SKM-1 (cell line): ENCODE measurements at regions not wholly inside any gene's neighbourhood (a gene's known extent, or its start where the extent isn't known, plus 50 kb on each side); places are given as distances from the start of the nearest gene placed in this dataset.

ENCODE experiments used
- DNase-seq: peaks from one replicate; lab custom pipeline; 2025; ENCODE audit not compliant: unreplicated experiment; lab: John Stamatoyannopoulos, UW

DNA sequence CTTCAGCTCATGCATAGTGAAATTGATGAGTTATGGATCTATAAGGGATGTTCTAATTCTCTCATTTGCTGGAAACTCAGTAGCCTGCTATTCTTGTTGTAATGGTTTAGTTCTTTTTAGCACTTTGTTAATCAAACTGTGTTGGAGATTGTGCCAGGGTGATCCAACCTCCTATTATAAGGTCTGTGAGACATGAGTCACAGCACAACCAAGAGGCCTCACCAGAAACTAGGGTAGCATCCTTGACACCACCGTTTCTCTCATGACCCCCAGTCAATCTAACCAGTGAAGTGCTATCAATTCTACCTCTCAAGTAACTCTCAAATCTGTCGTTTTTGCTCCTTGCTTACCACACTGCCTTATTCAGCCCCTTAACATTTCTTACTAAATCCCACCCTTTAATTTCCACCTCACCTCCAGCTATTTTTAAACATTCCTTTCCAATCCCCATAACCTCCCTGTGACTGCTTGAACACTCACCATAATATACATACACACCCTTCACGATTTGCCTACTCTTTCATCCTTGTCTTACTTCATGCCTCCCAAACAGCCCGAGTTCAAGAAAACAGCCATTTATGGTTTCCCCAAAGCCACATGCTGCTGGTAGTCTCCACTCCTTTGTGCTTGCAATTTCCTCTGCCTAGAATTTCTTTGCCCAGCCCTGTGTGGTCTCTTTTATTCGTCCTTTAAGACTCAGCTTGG is 53.9 kb upstream of the NUDT4 start:
- DNase-seq: no peak

DNA sequence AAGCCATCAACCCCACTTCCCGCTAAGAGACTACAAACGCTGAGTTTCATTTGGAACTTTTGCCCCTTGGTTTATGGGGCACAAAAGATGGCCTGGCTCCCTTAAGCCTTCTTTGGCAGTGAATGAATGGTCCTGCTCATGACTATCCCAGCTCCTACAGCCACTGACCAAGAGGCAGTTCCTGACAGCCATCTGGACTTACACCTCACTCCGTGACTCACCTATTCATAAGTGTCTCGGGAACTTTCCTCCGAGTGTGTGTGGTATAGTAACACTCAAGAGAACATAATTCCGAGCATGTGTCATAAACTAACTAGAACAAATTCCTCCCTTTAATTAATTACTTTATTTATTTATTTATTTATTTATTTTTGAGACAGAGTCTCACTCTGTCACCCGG is 51.9 kb upstream of the NUDT4 start:
- no peak for DNase-seq
